Cardiac muscle cell (in vitro differentiated cells and primary cell): ENCODE measurements at regions not wholly inside any gene's neighbourhood (a gene's known extent, or its start where the extent isn't known, plus 50 kb on each side); places are given as distances from the start of the nearest gene placed in this dataset.

Experiments
- DNase-seq, 2 donors: peaks; one replicate each; pipeline versions ENCODE4 v3.0.0 to v3.0.0-alpha.2; 2010 to 2017; ENCODE audit warnings: low read depth in 1 of 2, low spot score in 1 of 2
- H3K27ac ChIP-seq: fragments of 200-600 bp; sonication (generic); 2 replicates; pipeline ENCODE4 v1.5.1; 2016
- H3K27me3 ChIP-seq: fragments of 200-600 bp; sonication (generic); 2 replicates; pipeline ENCODE4 v1.6.0; 2016; ENCODE audit warnings: control low read depth
- H3K36me3 ChIP-seq: fragments of 200-600 bp; sonication (generic); 2 replicates; pipeline ENCODE4 v1.5.1; 2016; ENCODE audit warnings: control low read depth
- H3K4me1 ChIP-seq: fragments of 200-600 bp; sonication (generic); 2 replicates; pipeline ENCODE4 v1.8.1; 2017; ENCODE audit warnings: low read depth, mild to moderate bottlenecking, mixed run types
- H3K4me3 ChIP-seq: fragments of 200-600 bp; sonication (generic); 2 replicates; pipeline ENCODE4 v1.5.1; 2016; ENCODE audit warnings: mild to moderate bottlenecking
- H3K9me3 ChIP-seq: fragments of 200-600 bp; sonication (generic); 2 replicates; pipeline ENCODE4 v1.5.1; 2017; ENCODE audit warnings: low read depth, mild to moderate bottlenecking, control low read depth
- TF ChIP-seq, protein P1 (sequence below): IDR thresholded peaks from 2 replicates; pipeline ENCODE4 v1.5.1; 2012; ENCODE audit warnings: low read depth, mild to moderate bottlenecking, low read length

DNA sequence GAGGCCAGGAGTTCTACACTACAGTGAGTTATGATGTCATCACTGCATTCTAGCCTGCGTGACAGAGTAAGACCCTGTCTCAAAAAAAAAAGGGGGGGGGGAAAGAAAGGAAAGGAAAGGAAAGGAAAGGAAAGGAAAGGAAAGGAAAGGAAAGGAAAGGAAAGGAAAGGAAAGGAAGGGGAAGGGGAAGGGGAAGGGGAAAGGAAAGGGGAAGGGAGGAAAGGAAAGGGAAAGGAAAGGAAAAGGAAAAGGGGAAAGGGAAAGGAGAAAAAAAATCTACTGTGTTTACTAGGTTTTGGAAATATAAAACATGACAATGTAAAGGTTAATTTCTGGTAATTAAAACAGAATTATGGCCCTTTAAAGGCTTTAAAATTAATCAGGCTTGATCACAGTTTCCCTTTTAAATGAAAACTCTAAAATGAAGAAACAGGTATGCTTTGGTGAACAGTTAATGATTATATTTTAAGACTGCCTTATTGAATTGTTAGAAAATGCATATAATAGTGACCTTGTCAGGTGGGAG lies 131.9 kb upstream of the POU5F2 start:
- no peak for DNase-seq
- Histone ChIP-seq H3K27ac (no peak overlapping the region), H3K4me1 (no peaks in the 10 kb centered on the region), H3K36me3 (no peaks in the 10 kb centered on the region), H3K4me3 (no peak overlapping the region), H3K27me3 (no peaks in the 10 kb centered on the region), H3K9me3 (no peaks in the 10 kb centered on the region)
- TF ChIP-seq, protein P1, sequence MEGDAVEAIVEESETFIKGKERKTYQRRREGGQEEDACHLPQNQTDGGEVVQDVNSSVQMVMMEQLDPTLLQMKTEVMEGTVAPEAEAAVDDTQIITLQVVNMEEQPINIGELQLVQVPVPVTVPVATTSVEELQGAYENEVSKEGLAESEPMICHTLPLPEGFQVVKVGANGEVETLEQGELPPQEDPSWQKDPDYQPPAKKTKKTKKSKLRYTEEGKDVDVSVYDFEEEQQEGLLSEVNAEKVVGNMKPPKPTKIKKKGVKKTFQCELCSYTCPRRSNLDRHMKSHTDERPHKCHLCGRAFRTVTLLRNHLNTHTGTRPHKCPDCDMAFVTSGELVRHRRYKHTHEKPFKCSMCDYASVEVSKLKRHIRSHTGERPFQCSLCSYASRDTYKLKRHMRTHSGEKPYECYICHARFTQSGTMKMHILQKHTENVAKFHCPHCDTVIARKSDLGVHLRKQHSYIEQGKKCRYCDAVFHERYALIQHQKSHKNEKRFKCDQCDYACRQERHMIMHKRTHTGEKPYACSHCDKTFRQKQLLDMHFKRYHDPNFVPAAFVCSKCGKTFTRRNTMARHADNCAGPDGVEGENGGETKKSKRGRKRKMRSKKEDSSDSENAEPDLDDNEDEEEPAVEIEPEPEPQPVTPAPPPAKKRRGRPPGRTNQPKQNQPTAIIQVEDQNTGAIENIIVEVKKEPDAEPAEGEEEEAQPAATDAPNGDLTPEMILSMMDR: no peak

DNA sequence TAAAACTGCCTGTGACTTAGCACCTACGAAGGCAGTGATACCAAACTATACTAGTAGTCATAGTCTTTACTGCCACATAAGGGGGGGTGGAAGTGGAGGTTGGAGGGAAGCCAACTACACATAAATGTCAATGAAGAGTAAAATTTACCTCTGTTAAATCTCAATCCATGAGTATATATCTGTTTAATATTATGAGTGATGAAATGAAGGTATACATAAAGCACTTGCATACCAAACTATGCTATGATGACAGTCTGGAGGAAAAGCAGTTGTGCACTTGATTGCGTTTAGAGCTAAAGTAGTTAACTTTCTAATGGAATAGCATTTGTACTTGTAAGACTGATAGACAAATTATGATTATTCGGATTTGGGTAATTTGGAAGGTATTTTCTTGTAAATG lies 129.2 kb upstream of the POU5F2 start:
- no peak for DNase-seq
- Histone ChIP-seq H3K36me3 (no peaks in the 10 kb centered on the region), H3K4me3 (no peak overlapping the region), H3K27ac (no peak overlapping the region), H3K9me3 (no peaks in the 10 kb centered on the region), H3K4me1 (no peaks in the 10 kb centered on the region), H3K27me3 (no peaks in the 10 kb centered on the region)
- TF ChIP-seq, protein P1: no peak

DNA sequence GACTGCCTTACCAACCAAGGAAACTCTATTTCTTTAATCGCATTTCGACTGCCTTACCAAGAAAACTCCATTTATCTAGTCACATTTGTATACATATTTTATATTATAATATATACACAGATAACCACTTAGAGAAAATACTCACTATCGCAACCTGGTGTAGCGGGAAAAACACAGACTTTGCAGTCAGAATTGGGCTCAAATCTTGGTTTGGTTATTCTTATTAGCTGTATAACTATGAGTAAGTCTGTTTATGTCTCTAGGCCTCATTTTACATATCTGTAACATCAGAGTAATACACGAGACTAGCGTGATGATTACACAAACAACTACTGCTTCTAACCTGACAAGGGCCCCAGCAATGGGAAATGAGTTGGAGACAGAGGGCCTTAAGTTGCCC lies 127.5 kb upstream of the POU5F2 start:
- Histone ChIP-seq H3K27ac (no peak overlapping the region), H3K27me3 (no peaks in the 10 kb centered on the region), H3K4me3 (no peak overlapping the region), H3K36me3 (no peaks in the 10 kb centered on the region), H3K9me3 (no peaks in the 10 kb centered on the region), H3K4me1 (no peaks in the 10 kb centered on the region)
- TF ChIP-seq, protein P1: no peak
- DNase-seq: no peak

DNA sequence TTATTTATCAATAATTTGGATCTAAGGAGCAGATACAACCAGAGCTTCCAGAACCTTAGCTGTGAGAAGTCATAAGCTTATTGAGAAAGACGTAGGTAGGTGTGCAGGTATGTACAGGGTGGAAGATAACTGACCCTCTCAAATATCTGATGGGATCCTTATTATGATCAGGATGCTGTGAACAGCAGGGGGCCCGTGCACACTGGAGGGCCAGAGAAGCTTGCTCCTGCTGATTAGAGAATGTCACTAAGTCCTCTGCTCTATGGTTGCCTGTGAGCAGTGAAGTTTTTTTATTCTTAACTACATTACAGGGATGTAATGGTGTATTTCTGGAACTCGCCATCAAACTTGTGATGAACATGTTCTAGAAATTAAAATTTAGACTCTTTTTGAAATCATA lies 108.9 kb upstream of the POU5F2 start:
- no peaks in the 10 kb centered on the region for H3K4me1 ChIP-seq
- H3K9me3 ChIP-seq: no peaks in the 10 kb centered on the region
- no peaks in the 10 kb centered on the region for H3K36me3 ChIP-seq
- no peak for DNase-seq
- no peak overlapping the region for H3K4me3 ChIP-seq
- no peaks in the 10 kb centered on the region for H3K27me3 ChIP-seq
- no peak overlapping the region for H3K27ac ChIP-seq
- TF ChIP-seq, protein P1: no peak

DNA sequence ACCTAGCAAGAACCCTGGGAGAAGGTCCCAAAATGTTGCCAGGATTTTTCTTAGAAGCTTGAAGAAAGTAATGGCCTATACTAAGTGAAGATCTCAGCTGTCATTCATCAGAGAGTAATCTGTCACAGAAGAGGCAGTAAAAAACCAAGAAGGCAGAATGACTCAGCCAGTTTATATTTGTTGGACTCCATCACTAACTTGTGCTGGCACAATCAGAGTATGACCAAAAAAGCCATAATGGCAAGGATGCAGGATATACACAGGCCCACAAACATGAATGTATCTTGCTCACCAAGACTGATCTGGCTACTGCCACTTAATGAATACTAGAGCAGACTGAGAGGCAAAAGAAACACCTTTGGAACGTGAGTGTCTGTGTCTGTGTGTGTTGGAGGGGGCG lies 104.0 kb upstream of the POU5F2 start:
- no peaks in the 10 kb centered on the region for H3K4me1 ChIP-seq
- H3K36me3 ChIP-seq: no peaks in the 10 kb centered on the region
- H3K27ac ChIP-seq: no peak overlapping the region
- no peak for DNase-seq
- H3K9me3 ChIP-seq: no peaks in the 10 kb centered on the region
- no peaks in the 10 kb centered on the region for H3K27me3 ChIP-seq
- H3K4me3 ChIP-seq: no peak overlapping the region
- TF ChIP-seq, protein P1: no peak

GRCh38 chr5:93831449-93831848 lies 90.0 kb upstream of the POU5F2 start:
- Histone ChIP-seq H3K27ac (no peak overlapping the region), H3K36me3 (no peaks in the 10 kb centered on the region), H3K4me3 (no peak overlapping the region), H3K4me1 (no peaks in the 10 kb centered on the region), H3K27me3 (no peaks in the 10 kb centered on the region), H3K9me3 (no peaks in the 10 kb centered on the region)
- peak in 1 of 2 donors; percentile 69 for DNase-seq
- TF ChIP-seq, protein P1: no peak
